Left cardiac atrium (tissue), 4 donors: ENCODE measurements at regions not wholly inside any gene's neighbourhood (a gene's known extent, or its start where the extent isn't known, plus 50 kb on each side); places are given as distances from the start of the nearest gene placed in this dataset.
"Not testable (repeated sequence)": the region's sequence is repeated elsewhere in the genome, so short reads cannot be mapped to it uniquely, and the experiment has no call there.

Experiments used
- ATAC-seq, 2 donors: fragments of 200-7000 bp; cut with Tn5 transposase; one replicate each; pipeline ENCODE4 v1.9.1; 2020; ENCODE audit warnings: mild to moderate bottlenecking in 2 of 2, moderate library complexity in 2 of 2
- DNase-seq: peaks from one replicate; pipeline ENCODE4 v3.0.0-alpha.2; 2020
- intact Hi-C, 2 donors: fragments of 100-400 bp; cut with DNase I; formaldehyde crosslinking; loops; one replicate each; pipeline versions ENCODE4 v1.14.1 to v1.15.1; 2022 to 2023
- donor health status: DM: no; HTN: yes; CAD: no.
- donor health status: DM: no; HTN: yes; CAD: no; lungs with severe emphysema.
- donor health status: DM: yes; HTN: yes; CAD: no.
- donor health status: Dilated cardiomyopathy.

- no peak for DNase-seq
- no peak for ATAC-seq
- intact Hi-C loops = no loop called here
These were observed 202.8 kb upstream of the SMIM31 start for GRCh38 chr4:164550989-164551712.

DNA sequence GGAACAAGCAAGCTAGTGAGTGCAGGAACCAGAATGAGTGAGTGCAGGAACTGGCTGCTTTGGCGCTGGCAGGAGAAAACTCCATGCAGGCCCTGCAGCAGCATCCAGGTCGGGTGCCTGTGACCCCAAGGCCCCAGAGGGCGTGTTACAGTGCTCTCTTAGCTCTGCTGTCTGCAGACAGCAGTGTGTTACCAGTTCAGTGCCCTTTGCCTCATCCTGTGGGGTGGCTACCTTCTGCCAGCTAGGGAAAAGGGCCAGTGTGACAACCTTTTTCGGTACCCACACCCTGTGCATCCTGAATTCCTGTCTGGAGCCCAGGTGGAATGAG lies 202.3 kb upstream of the SMIM31 start:
- ATAC-seq (no peak), DNase-seq (no peak)
- intact Hi-C loops = no loop called here

DNA sequence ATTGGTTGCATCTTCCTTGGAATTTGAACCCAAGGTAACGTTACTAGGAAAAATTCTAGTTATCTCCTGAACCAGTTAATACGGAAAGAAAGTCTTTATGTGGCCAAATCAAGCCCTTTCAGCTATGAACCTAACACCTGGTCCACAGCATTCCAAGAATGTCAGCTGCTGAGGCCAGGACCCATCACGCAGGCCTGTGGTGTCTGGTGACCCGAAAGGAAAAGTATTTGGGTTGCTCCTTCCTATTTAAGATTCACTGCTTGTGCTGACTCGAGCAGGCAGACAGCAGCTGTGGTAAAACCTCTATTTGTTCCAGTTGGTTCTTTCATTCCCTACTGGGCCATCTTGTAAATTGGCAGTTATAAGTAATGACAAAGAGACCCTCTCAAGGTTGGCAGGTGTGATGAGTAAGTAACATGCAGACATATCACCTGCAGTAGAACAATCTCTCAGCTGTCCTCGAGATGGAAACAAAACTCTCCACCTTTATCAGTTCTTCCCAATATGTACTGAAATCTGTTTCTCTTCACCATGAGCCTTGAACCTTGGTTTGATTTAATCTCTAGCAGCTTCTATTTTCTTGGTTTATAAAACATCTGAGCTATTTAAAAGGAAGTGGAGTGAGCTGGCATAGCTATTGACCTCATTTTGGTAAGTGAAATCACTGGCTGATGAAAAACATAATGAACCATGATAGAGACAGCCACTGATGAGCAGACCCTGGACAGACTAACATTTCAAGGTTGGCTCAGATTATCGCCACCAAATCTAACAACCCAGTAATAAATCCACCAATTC lies 182.1 kb upstream of the SMIM31 start:
- no peak for ATAC-seq
- intact Hi-C loops = no loop called here

DNA sequence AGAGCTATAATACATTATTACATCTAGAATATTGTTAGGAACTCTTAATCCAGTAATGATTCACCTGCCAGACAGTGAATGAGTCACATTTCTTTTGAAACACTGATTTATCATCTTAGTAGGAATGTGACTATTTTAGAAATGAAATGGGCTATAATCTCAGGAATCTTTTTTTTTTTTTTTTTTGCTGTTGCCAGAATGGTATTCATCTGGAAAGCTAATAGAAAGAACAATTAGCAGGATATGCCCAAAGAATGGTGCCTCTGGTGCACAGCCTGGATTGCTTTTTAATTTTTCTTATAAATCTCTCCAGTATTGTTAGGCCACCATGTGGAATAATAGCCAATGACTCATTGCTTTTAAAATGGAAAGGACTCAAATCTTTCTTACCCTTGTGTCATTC lies 181.1 kb upstream of the SMIM31 start:
- DNase-seq = no peak
- peak in 1 of 2 donors; percentile 25 for ATAC-seq
- intact Hi-C loops = no loop called here

More for the DNA sequence above, 182.1 kb upstream of the SMIM31 start:
- DNase-seq = no peak

DNA sequence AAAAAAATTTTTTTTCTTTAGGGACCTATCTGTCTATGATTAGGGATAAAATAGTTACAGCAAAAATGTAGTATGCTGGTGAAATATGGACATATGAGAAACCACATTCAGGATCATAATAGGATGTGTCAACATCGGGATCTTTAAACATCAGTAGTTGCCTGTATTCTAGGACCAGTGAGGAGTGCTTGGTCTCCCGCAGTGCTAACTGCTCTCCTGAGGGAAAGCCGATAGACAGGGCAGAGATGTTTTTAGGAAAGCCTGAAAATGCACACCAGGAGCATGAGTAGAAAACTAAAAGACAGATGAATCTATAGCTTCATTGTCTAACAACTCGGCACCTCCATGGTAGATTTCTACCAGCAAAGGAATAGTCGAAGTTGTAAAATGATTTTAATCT lies 178.1 kb upstream of the SMIM31 start:
- ATAC-seq = no peak
- intact Hi-C loops = no loop called here
- DNase-seq = no peak

DNA sequence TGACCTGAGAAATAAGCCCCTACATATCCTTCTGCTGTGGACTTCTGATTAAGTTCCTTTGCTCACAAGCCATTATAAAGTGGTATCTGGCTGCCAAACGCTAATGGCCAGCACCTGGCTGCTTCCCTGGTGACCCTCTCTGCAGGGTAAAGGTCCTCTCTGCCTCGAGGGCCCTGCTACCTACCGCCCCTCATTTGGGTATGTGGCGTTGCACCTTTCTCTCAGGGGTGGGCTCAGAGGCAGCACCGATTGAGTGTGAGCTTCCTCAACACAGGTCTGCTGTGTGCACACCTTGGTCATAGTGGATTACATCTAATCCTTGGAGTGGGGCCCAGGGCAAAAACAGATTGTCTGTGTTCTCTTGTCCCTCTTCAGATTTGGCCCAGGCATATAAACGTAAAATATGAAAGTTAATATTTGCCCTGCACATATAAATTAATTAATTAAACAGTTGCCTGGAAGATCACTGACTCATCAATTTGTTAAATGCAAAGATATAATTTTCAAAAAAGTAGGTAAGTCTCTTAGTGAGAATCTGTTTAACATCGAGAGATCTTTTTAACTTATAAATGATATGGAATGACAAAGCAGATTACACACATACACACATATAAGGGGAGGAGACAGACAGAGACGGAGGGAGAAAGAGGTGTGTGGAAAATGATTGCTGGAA lies 174.5 kb upstream of the SMIM31 start:
- intact Hi-C loops = no loop called here
- ATAC-seq (no peak), DNase-seq (no peak)

DNA sequence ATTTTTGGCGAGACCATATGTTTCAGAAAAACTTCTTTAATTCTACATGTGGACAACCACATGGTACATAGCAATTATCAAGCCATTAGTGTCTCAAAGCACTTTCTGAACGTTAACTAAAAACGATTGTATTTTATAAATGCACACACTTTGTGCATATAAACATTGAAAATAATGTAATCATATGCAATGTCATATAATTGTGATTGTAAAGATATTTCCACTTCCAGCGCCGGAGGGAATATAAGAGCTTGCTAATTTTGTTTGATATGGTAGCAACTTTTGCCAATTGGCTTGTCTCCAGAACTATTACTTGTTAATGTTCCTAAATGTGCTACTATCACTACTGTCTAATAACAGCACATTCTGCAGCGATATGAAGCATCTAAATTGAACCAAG lies 162.3 kb upstream of the SMIM31 start:
- intact Hi-C loops = no loop called here
- DNase-seq = no peak
- no peak for ATAC-seq

GRCh38 chr4:164595751-164596150 lies 158.2 kb upstream of the SMIM31 start:
- no peak for DNase-seq
- ATAC-seq = no peak
- intact Hi-C loops = no loop called here

- intact Hi-C loops = no loop called here
- DNase-seq = no peak
- ATAC-seq = no peak
These were observed 157.5 kb upstream of the SMIM31 start for GRCh38 chr4:164596318-164596878.

DNA sequence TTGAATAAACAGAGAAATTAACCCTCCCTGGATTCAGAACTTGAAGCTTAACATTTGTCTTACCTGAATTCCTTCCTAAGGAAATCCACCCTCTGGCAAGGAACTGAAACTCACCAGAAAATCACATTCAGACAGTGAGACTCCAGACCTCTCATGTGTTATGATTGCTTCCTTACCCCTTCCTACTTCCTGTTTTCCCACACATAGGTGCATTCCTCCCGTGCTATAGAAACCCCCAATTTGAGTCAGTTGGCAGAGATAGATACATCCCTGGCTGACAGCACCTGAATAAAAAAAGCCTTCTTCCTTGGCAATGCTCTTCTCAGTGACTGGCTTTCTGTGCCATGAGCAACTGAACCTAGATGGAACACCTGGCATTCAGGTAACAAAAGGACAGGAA lies 157.0 kb upstream of the SMIM31 start:
- no peak for DNase-seq
- ATAC-seq = no peak
- intact Hi-C loops = no loop called here

GRCh38 chr4:164601653-164602052 lies 152.3 kb upstream of the SMIM31 start:
- no peak for DNase-seq
- no peak for ATAC-seq
- intact Hi-C loops = no loop called here

DNA sequence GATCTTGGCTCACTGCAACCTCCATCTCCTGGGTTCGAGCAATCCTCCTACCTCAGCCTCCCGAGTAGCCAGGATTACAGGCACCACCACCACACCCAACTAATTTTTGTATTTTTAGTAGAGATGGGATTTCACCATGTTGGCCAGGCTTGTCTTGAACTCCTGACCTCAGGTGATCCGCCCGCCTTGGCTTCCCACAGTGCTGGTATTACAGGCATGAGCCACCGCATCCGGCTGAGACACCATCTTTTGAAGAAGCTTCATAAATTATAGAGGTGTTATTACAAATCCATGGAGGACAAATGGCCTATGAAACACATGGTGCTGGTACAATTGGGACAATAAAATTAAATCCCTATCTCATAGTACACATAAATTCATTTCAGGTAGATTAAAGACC lies 148.1 kb upstream of the SMIM31 start:
- intact Hi-C loops, DNase-seq, ATAC-seq: not testable (repeated sequence)

DNA sequence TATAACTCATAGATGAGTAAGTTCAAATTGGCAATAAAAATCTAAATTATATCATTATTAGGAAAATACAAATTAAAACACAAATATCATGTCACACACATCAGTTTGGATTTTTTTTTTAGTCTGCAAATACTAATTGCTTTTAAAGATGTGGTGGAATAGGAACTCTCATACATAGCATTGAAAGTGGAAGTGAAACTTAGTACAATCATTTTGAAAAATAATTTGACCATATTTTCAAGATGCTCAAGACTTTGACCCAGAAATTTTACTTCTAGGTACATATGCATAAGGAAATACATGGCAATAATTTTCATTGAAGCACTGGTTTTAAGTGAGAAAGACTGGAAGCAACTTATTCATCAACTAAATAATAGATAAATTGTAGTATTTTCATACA lies 147.5 kb upstream of the SMIM31 start:
- intact Hi-C loops = no loop called here
- no peak for ATAC-seq
- DNase-seq = no peak

- ATAC-seq (no peak), DNase-seq (no peak)
- intact Hi-C loops = no loop called here
These were observed 140.7 kb upstream of the SMIM31 start for GRCh38 chr4:164613256-164613655.

DNA sequence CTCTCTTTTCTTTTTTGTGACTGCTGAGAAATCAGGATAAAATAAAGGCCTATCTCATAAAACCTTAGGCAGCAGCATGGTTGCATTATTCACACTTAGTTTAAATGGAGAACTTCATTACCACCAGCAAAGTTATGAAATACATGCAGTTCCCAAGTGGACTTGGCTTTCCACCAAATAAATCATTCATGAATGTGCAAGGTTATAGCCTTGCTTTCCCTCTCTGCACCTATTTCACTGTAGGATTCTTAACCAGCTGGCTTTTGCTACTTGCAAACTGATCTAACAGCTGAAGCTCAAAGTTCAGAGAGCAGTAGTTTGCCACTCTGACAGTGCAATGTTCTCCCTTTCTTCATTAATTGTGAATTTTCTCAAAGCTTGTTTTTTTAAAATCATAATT lies 140.1 kb upstream of the SMIM31 start:
- intact Hi-C loops = no loop called here
- DNase-seq (no peak), ATAC-seq (no peak)

GRCh38 chr4:164614329-164614728 lies 139.6 kb upstream of the SMIM31 start:
- intact Hi-C loops = no loop called here
- ATAC-seq = no peak
- no peak for DNase-seq

DNA sequence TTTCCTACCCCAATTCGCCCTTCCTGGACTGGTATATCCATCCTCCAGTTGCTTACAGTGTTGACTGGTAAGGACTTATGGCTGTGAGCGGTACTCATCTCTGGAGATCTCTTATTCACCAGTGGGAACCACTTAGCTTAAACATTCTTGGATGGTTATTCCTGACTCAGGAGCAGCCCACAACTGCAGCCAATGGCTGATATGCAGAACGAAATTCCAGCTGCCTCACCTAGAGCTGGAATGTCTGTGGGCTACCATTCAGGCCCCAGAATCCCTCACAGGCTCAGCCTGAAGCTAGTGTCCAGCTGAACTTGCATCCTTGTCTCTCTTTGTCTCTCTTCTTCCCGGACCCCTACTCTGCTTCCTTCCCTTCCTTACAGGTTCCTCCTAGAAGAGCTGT lies 138.9 kb upstream of the SMIM31 start:
- ATAC-seq (no peak), DNase-seq (no peak)
- intact Hi-C loops = no loop called here

DNA sequence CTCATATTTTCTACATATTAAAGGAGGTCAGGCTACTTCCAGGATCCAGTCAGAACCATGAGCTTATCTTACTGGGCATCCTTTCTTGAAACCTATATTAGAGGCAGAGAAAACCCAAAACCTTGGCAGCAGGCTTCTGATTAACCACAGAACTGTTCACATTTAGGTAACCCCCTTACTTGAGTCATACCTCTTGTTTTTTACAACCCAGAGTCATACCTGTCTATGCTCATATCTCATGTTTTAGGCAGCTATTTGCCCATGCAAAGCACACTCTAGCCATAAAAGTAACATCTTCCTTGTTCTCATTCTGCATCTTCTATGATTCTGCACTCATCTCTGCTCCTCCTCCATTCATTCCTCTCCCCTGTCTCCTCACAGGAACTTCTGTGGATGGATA lies 138.0 kb upstream of the SMIM31 start:
- no peak for DNase-seq
- ATAC-seq = no peak
- intact Hi-C loops = no loop called here

DNA sequence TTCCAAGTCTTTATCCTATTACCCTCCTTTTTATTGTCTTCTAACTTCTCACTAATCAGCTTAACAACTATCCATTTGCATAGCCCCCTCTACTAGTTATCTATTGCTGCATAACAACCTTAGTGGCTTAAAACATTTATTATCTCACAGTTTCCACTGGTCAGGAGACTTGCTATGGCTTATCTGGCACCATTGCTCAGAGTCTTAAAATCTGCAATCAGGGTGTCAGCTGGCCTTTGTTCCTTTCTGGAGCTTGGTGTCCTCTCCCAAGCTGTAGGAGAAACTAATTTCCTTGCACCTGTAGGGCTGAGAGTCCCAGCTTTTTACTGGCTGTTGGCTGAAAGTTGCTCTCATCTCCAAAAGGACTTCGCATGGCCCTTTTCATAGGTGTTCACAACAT lies 137.0 kb upstream of the SMIM31 start:
- intact Hi-C loops = no loop called here
- ATAC-seq (no peak), DNase-seq (no peak)

DNA sequence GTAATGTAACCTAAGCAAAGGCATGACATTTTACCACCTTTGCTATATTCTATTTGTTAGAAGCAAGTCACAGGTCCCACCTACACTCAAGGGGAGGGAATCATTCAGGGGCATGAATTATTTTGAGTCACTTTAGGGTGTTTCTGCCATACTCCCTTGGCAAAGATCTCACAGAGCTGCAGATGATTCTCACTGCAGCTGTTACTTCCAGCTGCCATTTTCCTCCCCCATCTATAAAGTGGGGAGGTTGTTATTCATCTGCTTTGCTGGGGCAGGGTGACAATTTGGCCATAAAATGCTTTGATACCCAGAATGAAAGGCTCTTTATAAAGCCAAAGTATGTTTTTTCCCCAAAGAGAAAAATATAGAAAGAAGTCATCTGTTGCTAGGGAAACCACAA lies 136.5 kb upstream of the SMIM31 start:
- no peak for DNase-seq
- intact Hi-C loops = no loop called here
- no peak for ATAC-seq
